ENCODE measurements at regions not wholly inside any gene's neighbourhood (a gene's known extent, or its start where the extent isn't known, plus 50 kb on each side); places are given as distances from the start of the nearest gene placed in this dataset.

GRCh38 chr4:95693594-95693993, 144.8 kb upstream of the UNC5C start:
- Histone ChIP-seq H3K79me2 (ENCODE audit: insufficient read depth, low read length) (no peaks in the 10 kb centered on the region), H2AFZ (ENCODE audit: low read length) (no peak overlapping the region), H3K36me3 (ENCODE audit: insufficient read depth, low read length) (no peaks in the 10 kb centered on the region), H3K27ac (ENCODE audit: low read depth, low read length, poor library complexity, severe bottlenecking) (no peak overlapping the region), H3K9ac (ENCODE audit: low read length) (no peak overlapping the region), H3K9me2 (ENCODE audit: low read depth, low read length) (no peaks in the 10 kb centered on the region; the same call in 1 of the 2 replicates), H4K20me1 (ENCODE audit: insufficient read depth, low read length) (no peaks in the 10 kb centered on the region), H3F3A (ENCODE audit: insufficient read depth, low read length) (no peaks in the 10 kb centered on the region), H3K4me3 (ENCODE audit: low read depth, low read length, poor library complexity, severe bottlenecking) (no peak overlapping the region), H3K27me3 (ENCODE audit: insufficient read depth, low read length) (no peaks in the 10 kb centered on the region), H3K4me2 (ENCODE audit: low read length) (no peak overlapping the region), H3K4me1 (ENCODE audit: insufficient read depth, low read length, severe bottlenecking) (no peaks in the 10 kb centered on the region), H3K9me3 (ENCODE audit: low read length) (no peaks in the 10 kb centered on the region)
- TF ChIP-seq CTCF (IDR thresholded peaks at IDR 0.05; ENCODE audit: low read length), result peak; percentile 27; the same call in 1 of the 2 replicates
- no peak for TF ChIP-seq EZH2 (IDR thresholded peaks at IDR 0.05; ENCODE audit: borderline replicate concordance, low read length)

GRCh38 chr4:95676190-95676589, 127.4 kb upstream of the UNC5C start:
- H3F3A ChIP-seq (ENCODE audit: insufficient read depth, low read length), result no peaks in the 10 kb centered on the region
- H3K9ac ChIP-seq (ENCODE audit: low read length), result no peak overlapping the region
- no peaks in the 10 kb centered on the region for H4K20me1 ChIP-seq (ENCODE audit: insufficient read depth, low read length)
- no peaks in the 10 kb centered on the region for H3K27me3 ChIP-seq (ENCODE audit: insufficient read depth, low read length)
- no peaks in the 10 kb centered on the region for H3K79me2 ChIP-seq (ENCODE audit: insufficient read depth, low read length)
- H3K4me3 ChIP-seq (ENCODE audit: low read depth, low read length, poor library complexity, severe bottlenecking), result no peak overlapping the region
- no peaks in the 10 kb centered on the region for H3K36me3 ChIP-seq (ENCODE audit: insufficient read depth, low read length)
- H3K4me1 ChIP-seq (ENCODE audit: insufficient read depth, low read length, severe bottlenecking), result no peaks in the 10 kb centered on the region
- no peak overlapping the region for H3K4me2 ChIP-seq (ENCODE audit: low read length)
- TF ChIP-seq CTCF (IDR thresholded peaks at IDR 0.05; ENCODE audit: low read length) (no peak), EZH2 (IDR thresholded peaks at IDR 0.05; ENCODE audit: borderline replicate concordance, low read length) (no peak)
- H2AFZ ChIP-seq (ENCODE audit: low read length), result no peak overlapping the region
- H3K9me3 ChIP-seq (ENCODE audit: low read length), result no peaks in the 10 kb centered on the region
- H3K9me2 ChIP-seq (ENCODE audit: low read depth, low read length), result no peaks in the 10 kb centered on the region
- no peak overlapping the region for H3K27ac ChIP-seq (ENCODE audit: low read depth, low read length, poor library complexity, severe bottlenecking)

GRCh38 chr4:95675623-95676022, 126.8 kb upstream of the UNC5C start:
- Histone ChIP-seq H3K36me3 (ENCODE audit: insufficient read depth, low read length) (no peaks in the 10 kb centered on the region), H3K79me2 (ENCODE audit: insufficient read depth, low read length) (no peaks in the 10 kb centered on the region), H3K4me2 (ENCODE audit: low read length) (no peak overlapping the region), H2AFZ (ENCODE audit: low read length) (no peak overlapping the region), H3K27ac (ENCODE audit: low read depth, low read length, poor library complexity, severe bottlenecking) (no peak overlapping the region), H4K20me1 (ENCODE audit: insufficient read depth, low read length) (no peaks in the 10 kb centered on the region), H3K27me3 (ENCODE audit: insufficient read depth, low read length) (no peaks in the 10 kb centered on the region), H3K4me3 (ENCODE audit: low read depth, low read length, poor library complexity, severe bottlenecking) (no peak overlapping the region), H3K9me2 (ENCODE audit: low read depth, low read length) (no peaks in the 10 kb centered on the region), H3K4me1 (ENCODE audit: insufficient read depth, low read length, severe bottlenecking) (no peaks in the 10 kb centered on the region), H3K9ac (ENCODE audit: low read length) (no peak overlapping the region), H3F3A (ENCODE audit: insufficient read depth, low read length) (no peaks in the 10 kb centered on the region), H3K9me3 (ENCODE audit: low read length) (no peaks in the 10 kb centered on the region)
- TF ChIP-seq CTCF (IDR thresholded peaks at IDR 0.05; ENCODE audit: low read length) (no peak), EZH2 (IDR thresholded peaks at IDR 0.05; ENCODE audit: borderline replicate concordance, low read length) (no peak)
